ENCODE measurements at regions not wholly inside any gene's neighbourhood (a gene's known extent, or its start where the extent isn't known, plus 50 kb on each side); places are given as distances from the start of the nearest gene placed in this dataset.

DNA sequence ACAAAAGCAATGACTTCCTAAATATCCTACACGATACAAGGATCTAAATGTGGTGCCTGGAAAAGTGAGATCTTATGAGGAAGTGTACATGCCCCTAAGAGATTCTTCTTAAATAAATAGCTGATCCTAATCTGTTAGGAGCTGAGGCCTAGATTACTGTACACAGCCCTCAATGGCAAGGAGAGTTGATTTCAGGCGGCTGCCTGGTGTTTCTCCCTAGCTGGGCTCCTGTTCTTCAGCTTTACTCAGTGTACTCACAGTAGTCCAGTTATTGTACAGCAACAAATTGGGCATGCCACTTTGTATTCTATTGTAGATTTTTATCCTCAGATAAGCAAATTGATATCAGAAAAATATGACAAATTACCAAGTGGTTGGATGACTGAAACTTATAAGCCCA, 358.2 kb upstream of the PDGFD start:
- no peak for DNase-seq

DNA sequence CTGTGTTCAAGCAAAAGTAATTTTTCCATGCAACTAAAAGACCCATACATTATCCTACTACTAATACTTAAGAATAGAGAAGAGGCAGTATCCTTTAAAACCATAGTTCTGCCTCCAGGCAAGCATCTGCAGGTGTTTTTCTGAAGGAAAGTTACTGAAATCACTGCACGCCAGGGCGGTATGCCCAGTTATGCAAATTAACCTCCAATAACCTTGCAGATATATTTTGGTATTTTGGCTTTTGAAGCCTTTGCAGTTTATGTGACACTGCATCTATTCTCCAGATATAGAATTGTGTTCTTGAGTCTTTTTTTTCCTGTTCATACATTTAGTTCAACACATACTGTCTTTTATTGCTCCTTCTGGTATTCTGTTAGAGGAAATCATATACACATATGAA, 346.2 kb upstream of the PDGFD start:
- DNase-seq: no peak

DNA sequence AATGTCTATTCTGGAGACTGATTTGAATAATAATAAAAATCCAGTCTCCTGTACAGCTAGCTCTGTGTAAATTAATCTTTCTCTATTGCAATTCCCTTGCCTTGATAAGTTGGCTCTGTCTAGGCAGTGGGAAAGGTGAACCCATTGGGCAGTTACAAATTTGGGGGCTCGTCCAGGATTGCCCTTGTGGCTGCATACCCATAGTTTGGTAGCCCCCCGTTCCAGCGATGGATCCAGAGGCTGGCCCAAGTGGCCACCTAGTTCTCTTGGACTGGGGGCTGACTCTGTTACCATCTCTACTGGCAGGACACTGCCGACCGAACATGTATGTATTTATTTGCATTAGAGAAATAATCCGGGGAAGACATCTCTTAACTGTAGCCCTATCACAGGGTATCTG, 326.2 kb upstream of the PDGFD start:
- no peak for DNase-seq

DNA sequence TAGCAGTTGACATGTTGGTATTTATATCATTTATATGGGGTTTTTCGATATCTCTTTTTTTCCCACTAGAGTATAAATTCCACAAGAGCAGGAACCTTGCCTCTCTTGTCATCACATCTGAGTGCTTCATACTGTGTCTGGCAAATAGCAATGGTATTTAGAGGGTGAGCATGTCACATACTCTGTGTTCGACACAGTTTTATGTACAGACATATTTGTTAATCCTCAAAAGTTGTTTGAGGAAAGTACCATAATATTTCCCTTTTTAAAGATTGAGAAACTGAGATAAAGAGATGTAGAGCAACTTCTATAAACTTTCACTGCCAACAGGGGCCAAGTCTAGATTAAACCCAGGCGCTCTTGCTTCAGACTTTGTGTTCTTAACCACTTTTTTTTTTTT, 324.6 kb upstream of the PDGFD start:
- DNase-seq: no peak

DNA sequence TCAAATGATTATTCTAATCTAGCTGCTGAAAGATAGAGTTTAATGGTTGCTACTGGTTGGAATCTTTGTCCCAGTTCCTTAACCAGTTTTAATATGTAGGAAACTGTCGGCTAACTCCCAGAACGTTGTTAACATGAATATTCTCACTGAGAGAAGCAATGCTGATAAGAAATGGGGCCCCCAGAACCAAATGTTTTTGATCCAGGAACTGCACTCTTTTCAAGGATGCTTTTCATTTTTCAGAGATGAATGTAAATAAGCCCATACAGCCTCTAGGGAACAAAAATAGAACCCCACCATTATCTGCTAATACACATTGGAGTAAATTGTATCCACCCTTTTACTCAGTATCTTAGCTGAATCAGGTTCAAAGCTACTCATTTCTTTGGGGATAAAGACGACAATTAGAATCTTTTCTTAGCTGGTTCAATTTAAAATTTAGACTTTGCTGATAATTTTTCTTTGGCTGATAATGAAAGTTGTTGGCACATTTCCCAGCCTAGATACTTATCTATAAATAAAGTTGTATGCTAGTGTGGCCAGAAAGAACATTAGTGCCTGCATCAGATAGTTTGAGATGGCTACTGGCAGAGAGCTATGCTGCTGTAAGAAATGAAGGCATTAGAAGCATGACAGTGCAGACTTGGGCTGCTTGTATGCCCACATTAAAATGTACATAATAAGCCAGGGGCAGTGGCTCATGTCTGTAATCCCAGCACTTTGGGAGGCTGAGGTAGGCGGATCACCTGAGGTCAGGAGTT, 323.3 kb upstream of the PDGFD start:
- no peak for DNase-seq

DNA sequence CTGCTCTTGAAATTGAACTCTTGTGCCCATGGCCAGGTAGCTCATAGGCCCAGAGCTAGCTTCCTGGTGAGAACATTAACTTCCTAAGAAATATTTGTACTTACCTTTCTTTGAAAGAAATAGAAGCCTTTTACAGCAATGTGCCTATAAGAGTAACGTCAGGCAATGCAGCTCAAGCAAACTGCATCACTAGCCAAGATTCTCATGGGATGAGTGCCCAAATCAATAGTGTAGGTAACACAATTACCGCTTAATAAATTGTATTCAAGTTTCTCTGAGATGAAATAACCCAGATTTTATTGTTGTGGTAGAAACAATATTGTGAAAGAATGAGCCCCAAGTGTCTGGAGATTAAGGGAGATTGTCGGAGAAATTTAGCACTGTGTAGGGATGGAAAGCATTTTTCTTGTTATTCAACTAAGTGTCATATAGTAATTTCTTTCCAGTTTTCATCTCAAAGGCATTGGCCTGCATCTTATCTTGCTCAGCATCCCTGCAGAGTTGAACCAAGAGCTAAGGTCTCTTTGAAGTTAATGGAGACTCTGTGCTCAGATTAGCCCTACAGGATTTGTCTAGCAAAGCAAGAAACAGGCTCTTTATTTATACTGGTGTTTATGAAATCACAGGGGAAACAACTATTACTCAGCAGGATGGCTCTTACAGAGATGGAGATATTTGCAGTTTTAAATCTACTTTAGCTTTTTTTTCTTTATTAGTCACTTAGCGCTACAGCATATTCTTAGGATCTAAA, 321.0 kb upstream of the PDGFD start:
- peak; percentile 7 for DNase-seq

DNA sequence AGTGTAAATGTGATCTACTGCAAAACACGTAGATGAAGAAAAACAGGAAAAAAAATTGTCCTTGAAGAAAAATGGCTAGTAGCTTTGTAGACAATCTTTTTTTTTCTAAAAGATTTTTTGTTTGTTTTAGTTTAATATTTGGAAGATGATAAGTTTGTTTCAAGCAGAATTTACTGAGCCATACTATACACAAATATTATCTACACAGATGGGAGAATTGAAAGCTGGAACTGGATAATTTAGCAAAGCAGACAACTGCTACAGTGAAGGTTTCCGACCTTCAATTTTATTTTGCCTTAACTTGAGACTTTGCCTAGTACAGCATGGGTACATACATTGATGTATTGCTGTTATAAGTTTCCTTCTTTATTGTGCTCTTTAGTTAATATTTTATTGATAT, 313.0 kb upstream of the PDGFD start:
- no peak for DNase-seq

DNA sequence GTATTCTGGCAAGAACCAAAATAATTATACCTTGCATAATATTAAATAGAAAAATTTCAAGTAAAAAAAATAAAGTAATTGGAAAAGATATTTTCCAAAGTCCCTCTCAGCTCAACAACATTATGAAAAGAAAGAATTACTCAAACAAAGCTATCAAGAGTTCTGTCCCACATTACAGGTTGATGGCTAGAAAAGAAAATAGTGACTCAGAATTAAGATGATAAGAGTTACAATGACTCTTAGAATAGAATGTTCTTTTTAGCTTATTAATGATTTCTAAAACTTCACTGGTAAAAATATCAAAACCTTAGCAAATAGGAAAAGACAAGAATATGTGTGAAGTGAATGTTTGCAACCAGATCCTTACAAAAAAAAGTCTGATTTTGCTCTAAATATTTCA, 312.5 kb upstream of the PDGFD start:
- DNase-seq: no peak

DNA sequence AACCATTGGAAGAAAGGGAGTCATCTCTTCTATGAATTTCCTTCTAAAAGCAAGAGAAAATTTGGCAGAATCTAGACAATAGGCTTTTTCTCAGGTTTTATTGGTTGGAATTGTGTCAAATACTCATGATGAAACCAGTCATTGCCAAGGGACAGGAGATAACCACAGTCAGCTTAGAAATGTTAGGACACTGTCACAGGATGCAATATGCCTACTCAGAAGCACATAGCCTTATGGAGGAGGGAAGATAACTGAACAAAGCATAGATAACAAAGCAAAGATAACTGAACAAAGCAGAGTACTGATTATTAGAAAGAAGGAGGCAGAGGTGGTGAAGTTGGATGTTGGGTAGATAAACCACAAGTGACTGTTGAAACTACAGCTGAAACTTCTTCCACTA, 303.5 kb upstream of the PDGFD start:
- DNase-seq: no peak

DNA sequence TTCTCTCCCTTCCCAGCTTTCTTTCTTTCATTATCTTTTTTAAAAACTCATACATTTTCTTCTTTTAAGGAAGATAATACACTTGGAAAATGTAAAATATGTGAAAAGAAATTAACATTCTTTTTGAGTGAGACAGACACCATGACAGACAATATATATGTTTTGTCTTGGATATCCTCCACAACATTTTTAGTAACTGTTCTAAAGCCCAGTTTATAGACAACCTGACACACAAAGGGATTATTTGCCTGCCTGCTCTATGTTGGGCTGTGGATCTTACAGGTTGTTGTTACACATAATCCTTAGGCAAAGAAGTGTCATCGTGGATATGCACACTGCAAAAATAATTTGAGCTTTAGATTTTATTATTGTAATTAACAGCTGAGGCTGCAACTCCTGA, 301.4 kb upstream of the PDGFD start:
- DNase-seq: no peak

DNA sequence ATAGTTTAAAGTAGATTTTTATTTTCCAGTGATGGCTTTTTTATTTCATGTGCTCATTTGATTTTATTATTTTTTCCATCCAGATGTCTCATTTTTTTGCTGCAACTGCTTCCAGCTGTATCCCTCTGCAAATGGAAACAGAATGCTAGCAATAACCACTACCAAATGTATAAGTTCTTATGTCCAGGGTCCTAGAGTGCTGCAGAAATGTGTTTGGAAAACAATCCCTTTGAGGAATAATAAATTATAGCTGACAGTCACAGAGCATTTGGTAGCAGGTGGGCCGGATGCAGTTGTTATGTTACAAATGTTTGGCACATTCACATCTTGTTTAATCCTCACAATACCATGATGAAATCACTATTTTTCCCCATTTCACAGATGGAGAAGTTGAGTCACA, 300.7 kb upstream of the PDGFD start:
- no peak for DNase-seq

DNA sequence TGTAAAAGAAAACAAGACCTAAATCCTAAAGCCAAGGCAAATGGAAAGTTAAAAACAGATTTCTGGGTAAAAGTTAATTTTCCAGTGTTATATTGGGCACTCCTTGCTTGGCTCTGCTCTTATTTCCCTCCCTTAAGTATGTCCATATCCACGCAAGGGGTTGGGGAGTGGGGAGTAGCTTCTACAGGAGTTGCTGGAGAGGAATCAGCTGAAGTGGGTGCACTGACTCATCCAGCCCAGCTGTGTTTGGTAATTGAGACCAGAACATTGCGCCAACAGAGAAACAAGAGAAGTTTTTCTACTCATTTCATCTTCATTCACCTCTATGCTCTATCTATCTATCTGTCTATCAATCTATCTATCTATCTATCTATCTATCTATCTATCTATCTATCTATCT, 298.4 kb upstream of the PDGFD start:
- DNase-seq: no peak

DNA sequence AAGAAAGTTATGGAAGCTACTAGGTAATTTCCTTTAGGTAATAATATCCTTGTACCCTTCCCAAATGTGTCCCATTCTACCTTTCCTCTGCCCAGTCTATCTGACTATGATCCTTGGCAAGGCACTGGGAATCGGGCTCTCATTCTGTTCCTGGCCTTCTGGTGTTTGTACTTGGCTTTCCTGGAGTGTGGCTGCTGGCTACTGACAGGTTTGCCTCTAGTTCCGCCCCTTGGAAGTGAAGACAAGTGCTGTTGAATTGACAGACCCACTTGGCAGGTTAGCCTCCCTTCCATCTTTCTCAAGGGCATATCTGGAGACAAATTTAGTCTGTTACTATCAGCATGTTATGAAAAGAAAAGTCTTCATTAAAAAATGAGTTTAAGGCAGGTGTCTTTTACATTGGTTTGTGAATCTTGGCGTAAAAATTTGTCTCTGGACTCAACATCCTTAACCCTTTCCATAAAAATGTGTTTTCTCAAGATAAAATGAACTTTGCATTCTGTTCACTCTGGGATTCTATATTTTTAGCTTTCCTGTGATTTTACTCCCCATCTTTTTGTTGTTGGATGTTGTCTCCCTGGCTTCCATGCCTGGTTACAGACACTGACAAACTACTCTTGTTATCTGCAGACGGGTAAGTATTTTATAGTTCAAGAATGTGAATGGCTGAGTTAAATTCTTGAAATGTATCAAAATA, 287.4 kb upstream of the PDGFD start:
- DNase-seq: no peak

DNA sequence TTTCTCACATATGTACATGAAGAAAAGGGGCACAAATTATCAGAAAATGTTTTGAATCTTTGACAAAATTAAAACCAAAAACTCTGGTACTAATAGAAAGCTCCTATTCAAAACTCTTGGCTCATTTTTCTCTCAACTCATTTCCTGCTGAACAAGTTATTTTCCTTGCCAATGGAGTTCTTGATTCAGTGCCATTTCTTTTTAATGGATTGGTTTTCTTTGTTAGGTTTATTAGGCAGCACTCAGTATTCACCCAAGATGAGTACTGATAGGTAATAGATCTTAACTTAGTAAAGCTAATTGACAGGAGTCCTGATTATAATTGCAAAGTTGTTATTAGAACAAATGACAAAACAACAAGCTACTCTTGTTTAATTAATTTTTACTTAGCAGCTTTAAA, 279.4 kb upstream of the PDGFD start:
- DNase-seq: no peak

DNA sequence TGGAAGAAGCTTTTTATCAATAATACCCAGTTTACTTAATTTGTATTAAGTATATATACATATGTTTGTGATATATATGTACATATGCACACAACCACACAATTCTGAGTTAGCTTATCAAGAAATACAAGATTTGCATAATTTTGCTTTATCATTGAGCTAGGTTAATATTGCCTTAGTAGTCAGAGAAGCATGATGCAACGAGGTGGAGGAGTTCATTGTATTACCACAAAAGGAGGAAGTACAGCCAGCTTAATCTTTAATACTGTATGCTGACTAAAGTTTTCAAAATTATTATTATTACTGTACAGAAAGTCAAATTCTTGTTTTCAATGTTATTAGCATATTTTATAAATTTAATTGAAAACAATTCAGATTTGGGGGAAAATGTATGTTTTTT, 278.4 kb upstream of the PDGFD start:
- no peak for DNase-seq

DNA sequence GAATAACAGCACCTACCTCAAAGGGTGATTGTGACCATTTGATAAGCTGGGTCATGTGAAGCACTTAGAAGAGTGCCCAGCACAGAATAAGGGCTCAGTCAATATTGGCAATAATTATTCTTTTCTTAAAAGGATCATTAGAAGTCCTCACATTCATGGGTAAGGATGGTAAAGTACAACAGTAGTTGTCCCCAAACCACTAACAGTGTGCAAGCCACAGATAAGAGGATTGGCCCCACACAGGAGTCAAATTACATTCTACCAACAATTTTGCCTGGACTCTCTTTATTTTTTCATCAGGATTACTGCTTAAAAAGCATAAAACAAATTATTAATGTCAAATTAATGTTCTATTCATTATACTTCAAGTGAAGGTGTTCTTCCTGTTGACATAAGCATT, 271.5 kb upstream of the PDGFD start:
- DNase-seq: no peak

DNA sequence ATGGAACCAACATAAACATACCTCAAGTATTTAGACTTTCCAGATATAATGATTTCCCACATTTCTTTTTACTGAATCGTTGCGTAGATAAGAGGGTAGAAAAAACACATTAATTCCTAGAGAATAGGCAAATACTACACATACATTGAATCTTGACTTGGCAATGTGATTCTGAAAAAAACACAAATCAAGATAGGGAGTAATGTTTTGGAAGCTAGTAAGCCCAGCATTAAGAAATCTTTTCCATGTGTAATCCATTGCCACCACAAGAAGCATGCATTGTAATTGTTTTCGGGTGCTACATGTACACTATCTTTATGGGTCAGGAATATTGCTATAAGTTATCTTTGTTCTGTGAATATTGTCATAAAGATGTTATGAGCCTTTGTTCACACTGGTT, 269.8 kb upstream of the PDGFD start:
- no peak for DNase-seq

DNA sequence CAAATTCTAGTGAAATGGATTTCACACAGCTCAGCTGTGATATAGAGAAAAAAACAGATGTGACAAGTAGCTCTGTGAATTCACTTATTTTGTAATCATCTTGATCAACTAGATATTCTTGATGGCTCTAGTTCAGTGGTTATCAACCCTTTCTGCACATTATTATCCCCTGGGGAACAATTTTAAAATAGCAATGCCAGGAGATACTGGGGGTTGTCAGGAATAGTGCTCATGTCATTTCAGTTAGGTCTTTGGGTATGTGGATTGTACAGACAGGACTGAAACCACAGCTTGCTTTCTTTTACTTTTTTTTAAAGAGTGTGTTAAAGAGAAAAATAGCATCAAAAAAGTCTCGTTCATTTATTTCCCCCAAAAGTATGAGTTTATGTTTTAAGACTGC, 269.0 kb upstream of the PDGFD start:
- DNase-seq: no peak

DNA sequence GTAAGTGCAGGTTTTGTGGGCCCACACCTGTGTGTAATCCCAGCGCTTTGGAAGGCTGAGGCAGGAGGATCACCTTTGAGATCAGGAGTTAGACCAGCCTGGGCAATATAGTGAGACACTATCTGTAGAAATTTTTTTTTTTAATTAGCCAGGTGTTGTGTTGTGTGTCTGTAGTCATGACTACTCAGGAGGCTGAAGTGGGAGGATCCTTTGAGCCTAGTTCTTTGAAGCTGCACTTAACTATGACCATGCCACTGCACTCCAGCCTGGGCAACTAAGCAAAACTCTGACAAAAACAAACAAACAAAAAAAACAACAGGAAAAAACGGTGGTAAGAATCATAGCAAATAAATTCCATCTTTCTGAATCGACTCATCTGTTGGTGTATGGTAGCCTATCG, 268.6 kb upstream of the PDGFD start:
- no peak for DNase-seq

DNA sequence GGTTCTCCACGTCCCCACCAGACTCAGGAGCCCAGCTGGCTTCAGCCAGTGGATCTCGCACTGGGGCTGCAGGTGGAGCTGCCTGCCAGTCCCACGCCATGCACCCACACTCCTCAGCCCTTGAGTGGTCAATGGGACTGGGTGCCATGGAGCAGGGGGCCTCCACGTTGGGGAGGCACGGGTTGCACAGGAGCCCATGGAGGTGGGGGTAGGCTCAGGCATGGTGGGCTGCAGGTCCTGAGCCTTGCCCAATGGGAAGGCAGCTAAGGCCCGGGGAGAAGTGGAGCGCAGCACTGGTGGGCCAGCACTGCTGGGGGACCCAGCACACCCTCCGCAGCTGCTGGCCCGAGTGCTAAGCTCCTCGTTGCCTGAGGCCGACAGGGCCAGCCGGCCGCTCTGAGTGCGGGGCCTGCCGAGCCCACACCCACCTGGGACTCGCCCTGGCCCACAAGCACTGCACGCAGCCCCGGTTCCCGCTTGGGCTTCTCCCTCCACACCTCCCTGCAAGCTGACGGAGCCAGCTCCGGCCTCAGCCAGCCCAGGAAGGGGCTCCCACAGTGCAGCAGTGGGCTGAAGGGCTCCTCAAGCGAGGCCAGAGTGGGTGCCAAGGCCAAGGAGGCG, 258.5 kb upstream of the PDGFD start:
- no peak for DNase-seq

DNA sequence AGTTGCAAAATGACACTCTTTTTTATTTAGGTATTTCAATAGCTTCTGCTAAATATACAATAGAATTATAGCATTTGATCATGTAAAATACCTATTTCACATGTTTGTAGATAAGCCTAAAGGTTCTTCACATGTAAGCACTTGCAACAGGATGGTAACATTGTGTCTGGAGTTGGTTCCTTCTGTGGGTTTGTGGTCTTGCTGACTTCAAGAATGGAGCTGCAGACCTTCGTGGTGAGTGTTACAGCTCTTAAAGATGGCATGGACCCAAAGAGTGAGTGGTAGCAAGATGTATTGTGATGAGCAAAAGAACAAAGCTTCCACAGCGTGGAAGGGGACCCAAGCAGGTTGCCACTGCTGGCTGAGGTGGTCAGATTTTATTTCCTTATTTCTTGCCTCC, 246.4 kb upstream of the PDGFD start:
- no peak for DNase-seq

DNA sequence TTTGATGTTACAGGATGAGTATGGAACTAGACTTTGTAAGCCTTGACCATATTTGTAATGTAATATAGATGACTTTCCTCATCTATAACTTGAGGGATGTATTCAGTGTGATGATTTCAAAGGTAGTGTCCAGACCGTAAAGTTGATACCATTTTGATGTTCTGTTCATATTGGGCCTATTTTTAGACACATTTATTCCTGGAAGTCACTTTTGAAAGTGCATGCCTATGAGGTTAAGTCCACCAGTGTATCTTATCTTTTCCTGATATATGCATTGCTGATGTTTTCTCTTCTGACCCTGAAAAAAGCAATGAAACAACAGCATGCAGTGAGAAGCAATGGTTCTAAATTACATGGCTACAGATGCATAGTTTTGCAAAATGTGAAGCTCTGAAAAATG, 244.7 kb upstream of the PDGFD start:
- DNase-seq: no peak

DNA sequence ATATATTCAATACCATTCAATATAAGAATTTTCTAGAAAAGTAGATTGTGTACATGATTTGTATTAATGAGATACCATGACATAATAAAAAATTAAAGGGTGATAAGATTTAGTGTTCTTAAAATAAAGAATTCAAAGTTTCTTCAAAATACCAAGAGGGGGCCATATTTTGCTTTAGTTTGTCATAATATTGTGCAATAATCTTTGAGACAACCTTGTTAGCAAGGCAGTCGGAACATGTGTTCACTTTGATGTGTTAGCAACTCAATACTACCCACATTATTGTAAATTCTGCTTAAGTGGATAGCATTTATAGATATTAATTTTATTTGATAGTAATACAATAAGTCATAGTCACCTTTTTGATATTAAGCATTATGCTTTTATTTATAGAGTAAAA, 241.3 kb upstream of the PDGFD start:
- no peak for DNase-seq

Data from retina (tissue), 1 donor.